HepG2 (cell line): ENCODE measurements at regions not wholly inside any gene's neighbourhood (a gene's known extent, or its start where the extent isn't known, plus 50 kb on each side); places are given as distances from the start of the nearest gene placed in this dataset.
A peak's percentile ranks its signal among the peaks of the same experiment; 100 is the strongest.

Source experiments
- ATRX ChIP-seq: sonication (generic); formaldehyde crosslinking; IDR thresholded peaks from 2 replicates; pipeline ENCODE4 v1.4.0; 2020; ENCODE audit warnings: missing genetic modification reagents, borderline replicate concordance
- ETV5 ChIP-seq: IDR thresholded peaks from 2 replicates; pipeline ENCODE4 v1.6.1; 2018; ENCODE audit warnings: missing biosample characterization, missing genetic modification reagents, inconsistent platforms, borderline replicate concordance
- EZH2 ChIP-seq: conservative IDR thresholded peaks from 2 replicates; pipeline ENCODE4 v1.6.1; 2012; ENCODE audit warnings: mild to moderate bottlenecking, low read depth, low read length, moderate library complexity
- HINFP ChIP-seq: sonication (generic); formaldehyde crosslinking; IDR thresholded peaks from 2 replicates; pipeline ENCODE4 v1.4.0; 2020; ENCODE audit warnings: low read depth, mild to moderate bottlenecking, missing genetic modification reagents
- JUN ChIP-seq: sonication (generic); formaldehyde crosslinking; IDR thresholded peaks from 2 replicates; pipeline ENCODE4 v1.4.0; 2020; ENCODE audit warnings: mild to moderate bottlenecking, missing genetic modification reagents
- KDM6A ChIP-seq: IDR thresholded peaks from 2 replicates; pipeline ENCODE4 v1.6.1; 2016; ENCODE audit warnings: low read depth
- MTF2 ChIP-seq: sonication (generic); formaldehyde crosslinking; IDR thresholded peaks from 2 replicates; pipeline ENCODE4 v1.5.0; 2020; ENCODE audit warnings: missing genetic modification reagents, borderline replicate concordance
- NCOA5 ChIP-seq: sonication (generic); formaldehyde crosslinking; IDR thresholded peaks from 2 replicates; pipeline ENCODE4 v1.4.0; 2020; ENCODE audit warnings: missing genetic modification reagents
- NFATC3 ChIP-seq: sonication (generic); formaldehyde crosslinking; IDR thresholded peaks from 2 replicates; pipeline ENCODE4 v1.5.1; 2020; ENCODE audit warnings: mild to moderate bottlenecking, missing genetic modification reagents
- POGZ ChIP-seq: sonication (generic); formaldehyde crosslinking; IDR thresholded peaks from 2 replicates; pipeline ENCODE4 v1.4.0; 2020; ENCODE audit warnings: mild to moderate bottlenecking, missing genetic modification reagents
- RAD51 ChIP-seq: fragments of 450-650 bp; IDR thresholded peaks from 2 replicates; pipeline ENCODE4 v1.6.1; 2016; ENCODE audit warnings: borderline replicate concordance
- ZFAT ChIP-seq: sonication (generic); formaldehyde crosslinking; conservative IDR thresholded peaks from 2 replicates; pipeline ENCODE4 v1.8.1; 2023; ENCODE audit warnings: missing genetic modification reagents, inconsistent platforms
- ZNF343 ChIP-seq: sonication (generic); formaldehyde crosslinking; IDR thresholded peaks from 2 replicates; pipeline ENCODE4 v1.4.0; 2020; ENCODE audit warnings: mild to moderate bottlenecking, missing genetic modification reagents
- ZNF619 ChIP-seq: sonication (generic); formaldehyde crosslinking; IDR thresholded peaks from 2 replicates; pipeline ENCODE4 v1.4.0; 2020; ENCODE audit warnings: mild to moderate bottlenecking, missing genetic modification reagents
- TF ChIP-seq, protein P1 (sequence below): sonication (generic); formaldehyde crosslinking; IDR thresholded peaks from 2 replicates; pipeline ENCODE4 v1.8.0; 2022; ENCODE audit warnings: low read depth, missing genetic modification reagents
- TF ChIP-seq, protein P2 (sequence below): IDR thresholded peaks from 2 replicates; pipeline ENCODE4 v1.6.1; 2018; ENCODE audit warnings: missing genetic modification reagents, mild to moderate bottlenecking, missing compliant biosample characterization
- TF ChIP-seq, protein P3 (sequence below): sonication (generic); formaldehyde crosslinking; IDR thresholded peaks from 2 replicates; pipeline ENCODE4 v1.4.0; 2020; ENCODE audit warnings: missing genetic modification reagents, low read depth, mild to moderate bottlenecking, borderline replicate concordance
- TF ChIP-seq, protein P4 (sequence below): sonication (generic); formaldehyde crosslinking; IDR thresholded peaks from 2 replicates; pipeline ENCODE4 v1.8.1; 2023; ENCODE audit warnings: mild to moderate bottlenecking, missing genetic modification reagents
- TF ChIP-seq, protein P5 (sequence below): sonication (generic); formaldehyde crosslinking; conservative IDR thresholded peaks from 2 replicates; pipeline ENCODE4 v1.4.0; 2020; ENCODE audit warnings: missing genetic modification reagents

GRCh38 chr2:138447889-138448570 lies 53.5 kb upstream of the SPOPL start (continued):
- TF ChIP-seq, protein P1, sequence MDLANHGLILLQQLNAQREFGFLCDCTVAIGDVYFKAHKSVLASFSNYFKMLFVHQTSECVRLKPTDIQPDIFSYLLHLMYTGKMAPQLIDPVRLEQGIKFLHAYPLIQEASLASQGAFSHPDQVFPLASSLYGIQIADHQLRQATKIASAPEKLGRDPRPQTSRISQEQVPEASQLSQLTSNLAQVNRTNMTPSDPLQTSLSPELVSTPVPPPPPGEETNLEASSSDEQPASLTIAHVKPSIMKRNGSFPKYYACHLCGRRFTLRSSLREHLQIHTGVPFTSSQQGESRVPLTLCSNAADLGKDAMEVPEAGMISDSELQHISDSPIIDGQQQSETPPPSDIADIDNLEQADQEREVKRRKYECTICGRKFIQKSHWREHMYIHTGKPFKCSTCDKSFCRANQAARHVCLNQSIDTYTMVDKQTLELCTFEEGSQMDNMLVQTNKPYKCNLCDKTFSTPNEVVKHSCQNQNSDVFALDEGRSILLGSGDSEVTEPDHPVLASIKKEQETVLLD (CRISPR knock-in tag): no peak
- TF ChIP-seq KDM6A: no peak
- TF ChIP-seq, protein P2, sequence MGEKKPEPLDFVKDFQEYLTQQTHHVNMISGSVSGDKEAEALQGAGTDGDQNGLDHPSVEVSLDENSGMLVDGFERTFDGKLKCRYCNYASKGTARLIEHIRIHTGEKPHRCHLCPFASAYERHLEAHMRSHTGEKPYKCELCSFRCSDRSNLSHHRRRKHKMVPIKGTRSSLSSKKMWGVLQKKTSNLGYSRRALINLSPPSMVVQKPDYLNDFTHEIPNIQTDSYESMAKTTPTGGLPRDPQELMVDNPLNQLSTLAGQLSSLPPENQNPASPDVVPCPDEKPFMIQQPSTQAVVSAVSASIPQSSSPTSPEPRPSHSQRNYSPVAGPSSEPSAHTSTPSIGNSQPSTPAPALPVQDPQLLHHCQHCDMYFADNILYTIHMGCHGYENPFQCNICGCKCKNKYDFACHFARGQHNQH (CRISPR knock-in tag): no peak
- TF ChIP-seq ZNF619 (CRISPR knock-in tag): no peak
- TF ChIP-seq MTF2 (CRISPR knock-in tag): no peak
- no peak for TF ChIP-seq HINFP (CRISPR knock-in tag)
- TF ChIP-seq, protein P3, sequence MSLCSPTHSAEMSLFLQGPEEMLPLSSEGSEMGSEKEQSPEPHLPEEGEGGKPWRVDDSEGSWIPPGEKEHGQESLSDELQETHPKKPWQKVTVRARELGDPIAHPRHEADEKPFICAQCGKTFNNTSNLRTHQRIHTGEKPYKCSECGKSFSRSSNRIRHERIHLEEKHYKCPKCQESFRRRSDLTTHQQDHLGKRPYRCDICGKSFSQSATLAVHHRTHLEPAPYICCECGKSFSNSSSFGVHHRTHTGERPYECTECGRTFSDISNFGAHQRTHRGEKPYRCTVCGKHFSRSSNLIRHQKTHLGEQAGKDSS (CRISPR knock-in tag): no peak
- TF ChIP-seq, protein P4, sequence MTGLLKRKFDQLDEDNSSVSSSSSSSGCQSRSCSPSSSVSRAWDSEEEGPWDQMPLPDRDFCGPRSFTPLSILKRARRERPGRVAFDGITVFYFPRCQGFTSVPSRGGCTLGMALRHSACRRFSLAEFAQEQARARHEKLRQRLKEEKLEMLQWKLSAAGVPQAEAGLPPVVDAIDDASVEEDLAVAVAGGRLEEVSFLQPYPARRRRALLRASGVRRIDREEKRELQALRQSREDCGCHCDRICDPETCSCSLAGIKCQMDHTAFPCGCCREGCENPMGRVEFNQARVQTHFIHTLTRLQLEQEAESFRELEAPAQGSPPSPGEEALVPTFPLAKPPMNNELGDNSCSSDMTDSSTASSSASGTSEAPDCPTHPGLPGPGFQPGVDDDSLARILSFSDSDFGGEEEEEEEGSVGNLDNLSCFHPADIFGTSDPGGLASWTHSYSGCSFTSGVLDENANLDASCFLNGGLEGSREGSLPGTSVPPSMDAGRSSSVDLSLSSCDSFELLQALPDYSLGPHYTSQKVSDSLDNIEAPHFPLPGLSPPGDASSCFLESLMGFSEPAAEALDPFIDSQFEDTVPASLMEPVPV (CRISPR knock-in tag): no peak
- no peak for TF ChIP-seq RAD51
- TF ChIP-seq ATRX (CRISPR knock-in tag): no peak
- no peak for TF ChIP-seq NFATC3
- no peak for TF ChIP-seq ZNF343 (CRISPR knock-in tag)
- no peak for TF ChIP-seq NCOA5 (CRISPR knock-in tag)
- TF ChIP-seq, protein P5, sequence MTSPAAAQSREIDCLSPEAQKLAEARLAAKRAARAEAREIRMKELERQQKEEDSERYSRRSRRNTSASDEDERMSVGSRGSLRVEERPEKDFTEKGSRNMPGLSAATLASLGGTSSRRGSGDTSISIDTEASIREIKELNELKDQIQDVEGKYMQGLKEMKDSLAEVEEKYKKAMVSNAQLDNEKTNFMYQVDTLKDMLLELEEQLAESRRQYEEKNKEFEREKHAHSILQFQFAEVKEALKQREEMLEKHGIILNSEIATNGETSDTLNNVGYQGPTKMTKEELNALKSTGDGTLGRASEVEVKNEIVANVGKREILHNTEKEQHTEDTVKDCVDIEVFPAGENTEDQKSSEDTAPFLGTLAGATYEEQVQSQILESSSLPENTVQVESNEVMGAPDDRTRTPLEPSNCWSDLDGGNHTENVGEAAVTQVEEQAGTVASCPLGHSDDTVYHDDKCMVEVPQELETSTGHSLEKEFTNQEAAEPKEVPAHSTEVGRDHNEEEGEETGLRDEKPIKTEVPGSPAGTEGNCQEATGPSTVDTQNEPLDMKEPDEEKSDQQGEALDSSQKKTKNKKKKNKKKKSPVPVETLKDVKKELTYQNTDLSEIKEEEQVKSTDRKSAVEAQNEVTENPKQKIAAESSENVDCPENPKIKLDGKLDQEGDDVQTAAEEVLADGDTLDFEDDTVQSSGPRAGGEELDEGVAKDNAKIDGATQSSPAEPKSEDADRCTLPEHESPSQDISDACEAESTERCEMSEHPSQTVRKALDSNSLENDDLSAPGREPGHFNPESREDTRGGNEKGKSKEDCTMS (CRISPR knock-in tag): no peak
- no peak for TF ChIP-seq ETV5 (CRISPR knock-in tag)
- TF ChIP-seq EZH2: no peak
- TF ChIP-seq POGZ (CRISPR knock-in tag): 0 out of 2 replicates have a peak, but pooled peaks have one; percentile 28
- TF ChIP-seq JUN (CRISPR knock-in tag): no peak
- TF ChIP-seq ZFAT (CRISPR knock-in tag): no peak
